ENCODE measurements at regions not wholly inside any gene's neighbourhood (a gene's known extent, or its start where the extent isn't known, plus 50 kb on each side); places are given as distances from the start of the nearest gene placed in this dataset.

GRCh38 chr4:128376958-128377357 is 89.3 kb upstream of the PGRMC2 start:
- H3K36me3 ChIP-seq (ENCODE audit: control insufficient read depth, insufficient read depth, low read length), result no peaks in the 10 kb centered on the region
- H3K27ac ChIP-seq (ENCODE audit: low read length), result no peak overlapping the region
- ATAC-seq (no peak), DNase-seq (ENCODE audit: low read depth, low spot score) (no peak)
- H3K9me3 ChIP-seq (ENCODE audit: control insufficient read depth, insufficient read depth, low read depth, low read length), result no peaks in the 10 kb centered on the region
- in situ Hi-C loops (cut with HindIII; ENCODE audit: low pct_unique_long_range_greater_than_20kb, low sequenced_read_pairs), result no loop called here
- no peak overlapping the region for H3K4me3 ChIP-seq (ENCODE audit: low read depth in 2 of 2, low read length in 2 of 2)
- intact Hi-C loops (cut with micrococcal nuclease; ENCODE audit: unreplicated experiment), result no loop called here
- H3K27me3 ChIP-seq (ENCODE audit: control insufficient read depth, insufficient read depth, low read length), result no peaks in the 10 kb centered on the region
- TF ChIP-seq REST (IDR thresholded peaks at IDR 0.05; ENCODE audit: insufficient read depth in 1 of 2, low read depth in 2 of 2, low read length in 1 of 2) (no peak), TCF7L2 (IDR thresholded peaks at IDR 0.05; ENCODE audit: low read depth, low read length) (no peak), CTCF (IDR thresholded peaks at IDR 0.05) (no peak), SIN3A (IDR thresholded peaks at IDR 0.05; ENCODE audit: borderline replicate concordance, insufficient read depth, low read depth, low read length) (no peak), POLR2AphosphoS5 (IDR thresholded peaks at IDR 0.05; ENCODE audit: low read depth, low read length) (no peak)
- POLR2A ChIA-PET, result no interaction called here
- no peaks in the 10 kb centered on the region for H3K4me1 ChIP-seq (ENCODE audit: control insufficient read depth, insufficient read depth, low read length)
- CTCF ChIA-PET, result no interaction called here
- BruUV-seq (replicated peaks), result no TSS peak

- CTCF ChIA-PET, result no interaction called here
- no peak overlapping the region for H3K27ac ChIP-seq (ENCODE audit: low read length)
- H3K4me1 ChIP-seq (ENCODE audit: control insufficient read depth, insufficient read depth, low read length), result no peaks in the 10 kb centered on the region
- intact Hi-C loops (cut with micrococcal nuclease; ENCODE audit: unreplicated experiment), result no loop called here
- POLR2A ChIA-PET, result no interaction called here
- no peak for DNase-seq (ENCODE audit: low read depth, low spot score)
- H3K9me3 ChIP-seq (ENCODE audit: control insufficient read depth, insufficient read depth, low read depth, low read length), result no peaks in the 10 kb centered on the region
- ATAC-seq, result no peak
- no peak overlapping the region for H3K4me3 ChIP-seq (ENCODE audit: low read depth in 2 of 2, low read length in 2 of 2)
- TF ChIP-seq CTCF (IDR thresholded peaks at IDR 0.05), result no peak
- no peak for TF ChIP-seq TCF7L2 (IDR thresholded peaks at IDR 0.05; ENCODE audit: low read depth, low read length)
- TF ChIP-seq SIN3A (IDR thresholded peaks at IDR 0.05; ENCODE audit: borderline replicate concordance, insufficient read depth, low read depth, low read length), result no peak
- no peak for TF ChIP-seq REST (IDR thresholded peaks at IDR 0.05; ENCODE audit: insufficient read depth in 1 of 2, low read depth in 2 of 2, low read length in 1 of 2)
- no peak for TF ChIP-seq POLR2AphosphoS5 (IDR thresholded peaks at IDR 0.05; ENCODE audit: low read depth, low read length)
- H3K27me3 ChIP-seq (ENCODE audit: control insufficient read depth, insufficient read depth, low read length), result no peaks in the 10 kb centered on the region
- in situ Hi-C loops (cut with HindIII; ENCODE audit: low pct_unique_long_range_greater_than_20kb, low sequenced_read_pairs), result no loop called here
- no peaks in the 10 kb centered on the region for H3K36me3 ChIP-seq (ENCODE audit: control insufficient read depth, insufficient read depth, low read length)
- no TSS peak for BruUV-seq (replicated peaks)
Measured at GRCh38 chr4:128376303-128376702, 88.7 kb upstream of the PGRMC2 start.
